NCI-H446 treated with DMSO at 0.1 percent for 48 hours (cell line): ENCODE measurements at regions not wholly inside any gene's neighbourhood (a gene's known extent, or its start where the extent isn't known, plus 50 kb on each side); places are given as distances from the start of the nearest gene placed in this dataset.
"Not testable (repeated sequence)": the region's sequence is repeated elsewhere in the genome, so short reads cannot be mapped to it uniquely, and the experiment has no call there.

Experiments
- DNase-seq: peaks from one replicate; lab custom pipeline; 2025; lab: John Stamatoyannopoulos, UW

GRCh38 chr3:153551536-153552285, 389.7 kb downstream of the RAP2B start:
- DNase-seq, result no peak

DNA sequence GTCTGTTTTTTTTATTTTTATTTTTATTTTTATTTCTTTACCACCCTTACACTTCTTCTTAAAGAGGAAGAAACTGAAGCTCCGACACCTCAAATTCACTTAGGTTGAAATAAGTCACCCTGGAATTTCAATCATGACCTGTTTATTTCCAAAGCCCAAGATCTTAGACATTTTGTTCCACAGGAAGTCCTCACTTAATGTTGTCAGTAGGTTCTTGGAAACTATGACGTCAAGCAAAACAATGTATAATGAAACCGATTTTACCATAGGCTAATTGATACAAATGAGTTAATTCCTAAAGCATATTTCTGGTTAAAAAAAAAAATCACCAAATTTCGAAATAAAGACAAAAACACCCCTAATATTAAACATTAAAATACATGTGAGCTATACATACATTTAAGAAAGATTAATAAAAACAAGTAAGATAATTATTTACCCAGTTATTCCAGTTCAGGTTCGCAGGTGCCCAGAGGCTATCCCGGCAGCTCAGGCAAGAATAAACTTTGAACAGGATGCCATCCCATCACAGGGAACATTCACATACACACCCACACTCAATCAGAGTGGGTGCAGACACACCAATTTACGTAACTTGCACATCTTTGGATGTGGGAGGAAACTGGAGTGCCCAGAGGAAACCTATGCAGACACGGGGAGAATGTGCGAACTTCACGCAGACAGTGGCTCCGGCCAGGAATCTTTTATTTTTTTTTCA, 391.0 kb downstream of the RAP2B start:
- no peak for DNase-seq

GRCh38 chr3:153553605-153553945, 391.5 kb downstream of the RAP2B start:
- DNase-seq, result no peak

GRCh38 chr3:153555919-153556318, 393.9 kb downstream of the RAP2B start:
- no peak for DNase-seq

GRCh38 chr3:153559366-153559765, 397.3 kb downstream of the RAP2B start:
- DNase-seq, result not testable (repeated sequence)

- DNase-seq, result no peak
Observed at GRCh38 chr3:153567011-153567410, 405.0 kb downstream of the RAP2B start.

DNA sequence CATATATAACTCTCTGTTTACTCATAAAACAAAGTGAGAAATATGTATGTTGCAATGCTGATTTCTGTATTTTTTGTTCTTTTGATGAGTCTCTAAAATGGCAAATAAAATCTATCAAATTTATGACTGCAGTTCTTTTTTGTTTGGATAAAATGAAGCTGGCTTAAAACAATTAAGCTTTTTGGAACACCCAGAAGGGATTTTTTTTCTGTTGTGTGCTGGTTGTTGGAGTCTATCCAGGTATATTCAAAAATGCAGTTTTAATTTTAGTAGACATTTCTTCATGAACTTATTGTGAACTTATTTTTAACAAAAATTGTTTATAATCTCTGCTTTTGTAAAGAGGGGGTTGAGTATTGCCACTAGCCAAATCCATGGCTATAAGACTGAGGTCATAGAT, 405.5 kb downstream of the RAP2B start:
- no peak for DNase-seq

- not testable (repeated sequence) for DNase-seq
Observed at GRCh38 chr3:153570481-153570880, 408.5 kb downstream of the RAP2B start.

DNA sequence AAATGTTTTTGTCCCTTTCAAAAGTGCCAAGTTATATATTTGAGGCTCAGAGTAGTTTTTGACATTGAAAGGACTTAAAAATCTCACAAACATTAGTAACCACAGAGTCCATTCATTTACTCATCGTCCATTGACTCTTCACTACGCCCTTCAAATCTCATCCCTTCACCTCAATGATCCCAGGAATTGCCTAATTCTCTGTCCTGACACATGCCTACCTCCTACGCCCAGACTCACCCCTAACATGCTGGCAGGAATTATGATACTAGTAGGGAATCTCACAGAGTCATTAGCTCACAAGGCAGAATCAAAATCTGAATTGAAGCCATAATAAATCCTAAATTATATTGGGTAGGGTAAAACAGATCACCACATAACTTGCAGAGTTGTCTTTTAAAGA, 410.1 kb downstream of the RAP2B start:
- no peak for DNase-seq

DNA sequence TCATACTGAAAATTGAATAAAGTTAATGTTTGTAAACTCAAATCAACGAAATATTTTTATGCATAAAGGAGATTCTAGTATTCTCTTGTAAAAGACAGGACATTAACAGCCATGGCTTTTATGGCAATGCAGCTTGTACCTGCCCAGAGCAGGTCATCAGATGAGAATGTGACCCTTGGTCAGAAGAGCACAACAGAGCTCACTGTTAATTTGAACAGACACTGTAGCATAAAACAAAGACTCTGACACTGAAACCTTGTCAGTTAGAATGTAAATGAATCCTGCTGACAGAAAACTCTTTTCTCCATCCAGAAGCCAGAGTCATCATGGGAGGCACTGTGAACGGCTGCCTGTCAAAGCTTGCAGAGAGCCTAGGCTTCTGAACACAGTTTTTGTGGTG, 410.6 kb downstream of the RAP2B start:
- DNase-seq, result no peak

- DNase-seq, result no peak
Observed at GRCh38 chr3:153573481-153573880, 411.5 kb downstream of the RAP2B start.

DNA sequence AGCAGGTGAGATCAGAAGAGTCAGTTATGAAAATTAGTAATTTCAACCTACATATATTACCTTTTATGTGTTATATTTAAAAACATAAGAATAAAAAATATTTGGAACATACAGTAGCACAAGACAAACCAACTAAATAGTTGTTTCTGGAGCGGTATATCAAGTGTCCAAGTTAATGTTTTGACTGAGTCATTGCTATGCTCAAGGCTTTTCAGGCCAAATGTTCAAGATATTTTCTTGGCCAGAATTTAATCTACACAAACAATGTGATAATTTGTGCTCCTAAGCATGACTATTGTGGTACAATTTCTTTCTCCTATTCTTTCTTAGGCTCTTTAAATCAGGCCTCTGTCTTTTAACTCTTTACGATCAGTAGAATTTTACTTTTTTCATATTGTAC, 412.4 kb downstream of the RAP2B start:
- DNase-seq, result no peak

- DNase-seq, result no peak
Observed at GRCh38 chr3:153577059-153577736, 415.2 kb downstream of the RAP2B start.

- DNase-seq, result no peak
Observed at GRCh38 chr3:153578046-153578445, 416.0 kb downstream of the RAP2B start.

DNA sequence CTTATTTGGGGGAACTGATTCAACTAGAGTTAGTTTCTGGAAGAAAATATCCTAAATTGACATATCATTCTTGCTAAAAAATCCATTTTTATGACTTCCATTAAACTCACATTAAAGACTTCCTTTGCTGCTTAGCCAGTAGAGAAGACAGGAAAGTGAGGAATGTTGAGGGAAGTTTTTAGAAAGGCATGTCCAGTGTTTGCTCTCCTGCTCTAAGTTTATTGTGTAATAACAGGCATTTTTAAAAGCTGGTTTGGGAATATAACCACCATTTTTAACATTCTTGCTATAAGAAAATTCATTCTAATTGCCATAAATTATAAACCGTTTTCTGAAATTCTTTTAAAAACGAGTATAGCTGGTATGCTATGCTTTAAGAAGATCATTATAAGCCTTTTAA, 428.0 kb downstream of the RAP2B start:
- no peak for DNase-seq

DNA sequence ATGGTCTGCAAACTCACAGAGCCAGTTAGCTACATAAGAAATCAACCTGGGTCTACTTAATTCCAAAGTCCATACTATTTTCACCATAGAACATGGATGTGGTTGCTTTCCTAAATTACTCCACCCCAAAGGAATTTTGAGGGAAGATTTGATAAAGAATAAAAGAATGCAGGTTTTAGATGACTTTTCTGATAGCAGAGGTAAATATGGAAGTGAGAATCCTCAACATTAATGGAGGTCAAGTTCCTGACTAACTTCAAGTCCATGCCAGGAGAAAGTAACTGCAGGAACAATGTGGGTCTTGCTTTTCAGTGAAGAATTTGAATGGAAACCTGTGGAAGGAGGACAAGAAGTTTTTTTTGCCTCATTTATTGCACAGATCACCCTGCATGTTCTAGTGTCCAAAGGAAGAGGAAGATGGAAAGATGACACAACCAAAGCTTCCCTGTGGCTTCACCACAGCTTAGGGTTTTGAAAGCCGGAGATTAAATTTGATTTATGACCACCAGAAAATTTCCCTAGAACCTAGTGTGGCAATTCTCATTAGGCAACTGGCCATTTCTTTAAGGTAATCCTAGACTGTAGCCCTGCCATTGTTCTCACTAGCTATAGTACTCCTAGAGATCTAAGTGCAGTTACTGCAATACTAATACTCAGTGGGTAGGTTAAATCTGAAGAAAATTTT, 429.7 kb downstream of the RAP2B start:
- DNase-seq, result no peak

DNA sequence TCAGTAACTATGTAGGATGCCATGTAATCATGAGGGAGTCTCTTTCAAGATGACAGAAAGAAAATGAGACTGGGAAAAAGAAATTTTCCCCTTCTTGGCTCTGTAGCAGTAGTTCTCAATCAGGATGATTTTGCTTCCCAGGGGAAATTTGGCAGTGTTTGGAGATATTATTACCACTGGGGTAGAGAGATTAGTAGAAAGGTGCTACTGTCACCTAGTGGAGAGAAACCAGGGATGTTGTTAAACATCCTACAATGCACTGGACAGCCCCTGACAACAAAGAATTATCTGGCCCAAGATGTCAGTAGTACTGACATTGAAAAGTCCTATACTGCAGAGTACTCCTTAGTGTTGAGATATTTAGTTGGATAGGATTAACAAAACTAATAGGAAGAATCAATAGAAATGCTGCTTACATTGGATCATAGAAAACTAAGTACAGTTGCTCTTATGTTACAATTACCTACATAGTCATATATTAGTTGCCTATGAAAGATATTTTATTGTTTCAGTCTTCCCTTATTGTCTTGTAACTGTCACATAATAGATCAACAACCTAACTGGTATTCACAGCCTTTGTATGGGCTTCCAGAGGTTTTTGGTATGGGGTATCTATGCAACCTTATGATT, 433.3 kb downstream of the RAP2B start:
- no peak for DNase-seq

- no peak for DNase-seq
Observed at GRCh38 chr3:153596401-153596800, 434.4 kb downstream of the RAP2B start.

DNA sequence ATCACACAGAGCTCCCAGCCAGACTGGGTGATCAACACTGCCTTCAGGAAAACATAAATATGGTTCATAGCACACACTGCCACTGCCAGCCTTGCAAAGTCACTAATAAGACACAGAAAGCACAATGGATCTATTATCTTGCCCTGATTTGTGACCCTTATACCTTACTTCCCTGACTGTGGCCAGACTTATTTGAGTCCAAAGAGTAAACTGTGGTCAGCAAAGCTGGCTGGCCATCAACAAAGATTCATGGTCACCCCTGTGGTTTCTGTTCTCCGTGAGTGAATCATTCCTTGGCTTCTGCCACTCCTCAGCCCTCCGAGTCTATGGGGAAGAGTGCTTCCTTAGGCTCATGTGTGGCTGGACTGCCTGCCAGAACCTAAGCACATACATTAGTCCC, 437.7 kb downstream of the RAP2B start:
- DNase-seq, result no peak

GRCh38 chr3:153600896-153601295, 438.9 kb downstream of the RAP2B start:
- DNase-seq, result no peak

DNA sequence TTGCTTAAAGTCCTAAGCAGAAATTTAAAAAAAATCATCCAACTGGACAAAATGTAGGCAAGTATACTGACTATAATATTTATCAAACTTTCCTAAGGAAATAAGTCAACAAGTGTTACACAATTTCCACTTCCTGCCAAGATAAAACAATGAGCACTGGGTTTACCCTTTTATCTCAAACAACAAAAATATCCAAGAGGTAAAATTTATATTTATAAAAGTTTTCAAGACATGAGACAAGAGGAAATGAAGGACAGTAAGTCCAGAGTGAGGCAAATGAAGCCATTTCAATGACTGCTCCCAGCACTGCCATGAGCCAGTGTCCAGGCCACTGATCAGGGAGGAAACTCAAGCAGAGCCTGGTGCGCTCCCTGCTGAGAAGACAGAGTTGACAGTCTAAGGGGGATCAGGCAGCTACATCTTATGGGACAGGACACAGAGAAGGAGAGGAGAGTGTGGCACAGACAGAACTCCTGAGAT, 439.4 kb downstream of the RAP2B start:
- no peak for DNase-seq

DNA sequence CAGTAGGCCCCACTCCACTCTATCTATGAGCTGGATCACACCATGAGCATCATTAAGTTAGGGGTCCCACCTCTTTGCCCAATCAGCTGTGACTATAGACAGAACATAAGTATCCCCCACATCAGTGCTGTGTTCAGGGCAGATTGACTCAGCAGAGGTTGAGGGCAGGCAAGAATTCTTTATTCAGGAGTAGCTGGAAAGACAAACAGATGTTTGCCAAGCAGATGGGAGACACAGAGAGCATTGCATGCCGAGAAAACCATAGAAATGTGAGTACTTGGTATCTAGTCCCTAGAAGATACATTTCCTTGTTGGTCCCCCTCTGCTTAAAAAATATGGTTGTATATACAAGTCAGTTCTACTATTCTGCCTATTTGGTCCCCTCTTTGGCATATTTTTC, 440.8 kb downstream of the RAP2B start:
- DNase-seq, result no peak
